ENCODE measurements at regions not wholly inside any gene's neighbourhood (a gene's known extent, or its start where the extent isn't known, plus 50 kb on each side); places are given as distances from the start of the nearest gene placed in this dataset.

DNA sequence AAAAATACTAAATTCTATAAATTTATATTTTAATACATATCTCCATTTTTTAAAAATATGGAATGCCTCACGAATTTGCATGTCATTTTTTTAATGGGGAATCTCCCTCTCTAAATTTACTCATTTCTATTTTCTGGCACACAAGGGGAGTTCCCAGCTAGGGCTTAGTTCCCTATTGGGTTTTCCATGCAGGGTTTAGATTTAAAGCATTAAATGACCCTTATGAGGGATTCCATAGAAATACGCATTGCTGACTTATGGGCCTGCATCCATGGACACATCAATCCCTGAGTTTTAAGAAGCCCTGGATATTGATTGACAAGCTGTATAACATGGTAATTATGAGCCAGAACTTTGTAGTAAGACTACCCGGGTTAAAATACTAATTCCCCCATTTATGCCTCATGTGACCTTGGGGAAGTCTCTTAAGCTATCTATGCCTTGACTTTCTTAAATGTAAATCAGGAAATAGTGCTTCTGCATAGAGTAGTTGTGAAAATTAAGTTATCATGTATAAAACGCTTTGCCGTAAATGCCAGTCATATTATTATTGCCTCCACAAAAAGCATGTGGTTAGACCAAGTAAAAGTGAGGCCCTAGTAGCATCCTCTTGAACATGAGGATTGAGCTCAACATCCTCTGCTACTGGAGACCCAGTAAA, 78.8 kb upstream of the ANKRD1 start:
- TF ChIP-seq, protein P1, sequence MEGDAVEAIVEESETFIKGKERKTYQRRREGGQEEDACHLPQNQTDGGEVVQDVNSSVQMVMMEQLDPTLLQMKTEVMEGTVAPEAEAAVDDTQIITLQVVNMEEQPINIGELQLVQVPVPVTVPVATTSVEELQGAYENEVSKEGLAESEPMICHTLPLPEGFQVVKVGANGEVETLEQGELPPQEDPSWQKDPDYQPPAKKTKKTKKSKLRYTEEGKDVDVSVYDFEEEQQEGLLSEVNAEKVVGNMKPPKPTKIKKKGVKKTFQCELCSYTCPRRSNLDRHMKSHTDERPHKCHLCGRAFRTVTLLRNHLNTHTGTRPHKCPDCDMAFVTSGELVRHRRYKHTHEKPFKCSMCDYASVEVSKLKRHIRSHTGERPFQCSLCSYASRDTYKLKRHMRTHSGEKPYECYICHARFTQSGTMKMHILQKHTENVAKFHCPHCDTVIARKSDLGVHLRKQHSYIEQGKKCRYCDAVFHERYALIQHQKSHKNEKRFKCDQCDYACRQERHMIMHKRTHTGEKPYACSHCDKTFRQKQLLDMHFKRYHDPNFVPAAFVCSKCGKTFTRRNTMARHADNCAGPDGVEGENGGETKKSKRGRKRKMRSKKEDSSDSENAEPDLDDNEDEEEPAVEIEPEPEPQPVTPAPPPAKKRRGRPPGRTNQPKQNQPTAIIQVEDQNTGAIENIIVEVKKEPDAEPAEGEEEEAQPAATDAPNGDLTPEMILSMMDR (conservative IDR thresholded peaks at IDR 0.05 in 1 of 2, IDR thresholded peaks at IDR 0.05 in 1 of 2; ENCODE audit: extremely low read depth in 1 of 2, insufficient read depth in 1 of 2, low read depth in 1 of 2, low read length in 2 of 2): no peak
- no peak for TF ChIP-seq EZH2 (IDR thresholded peaks at IDR 0.05; ENCODE audit: borderline replicate concordance, low read length)

Data from mammary epithelial cell (primary cell).